RCC 7860 (cell line): ENCODE measurements at regions not wholly inside any gene's neighbourhood (a gene's known extent, or its start where the extent isn't known, plus 50 kb on each side); places are given as distances from the start of the nearest gene placed in this dataset.

Experiments
- DNase-seq: peaks from one replicate; pipeline ENCODE4 v3.0.0-alpha.2; 2015; ENCODE audit warnings: low spot score
- FAIRE-seq: peaks from 2 replicates; lab custom pipeline; 2012; peaks lifted over from hg19 to GRCh38; lab: Jason Lieb, UNC

DNA sequence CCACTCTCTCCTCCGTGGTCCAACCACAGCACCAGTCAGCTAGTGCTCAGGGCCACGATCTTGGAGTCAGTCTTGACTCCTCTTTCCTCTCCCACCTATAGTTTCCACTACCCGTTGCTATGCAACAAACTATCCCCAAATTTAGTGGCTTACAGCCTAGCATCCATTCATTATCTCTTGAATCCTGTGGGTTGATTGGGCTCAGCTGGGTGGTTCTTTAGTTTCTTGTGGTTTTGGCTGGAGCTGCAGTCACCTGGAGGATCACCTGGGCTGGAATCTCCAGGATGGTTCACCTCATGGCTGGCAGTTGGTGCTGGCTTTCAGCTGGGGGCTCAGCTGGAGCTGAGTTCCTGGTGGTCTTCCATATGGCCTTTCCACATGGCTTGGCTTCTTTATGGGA, 149.9 kb downstream of the ASB1 start:
- DNase-seq: no peak
- FAIRE-seq: no peak

DNA sequence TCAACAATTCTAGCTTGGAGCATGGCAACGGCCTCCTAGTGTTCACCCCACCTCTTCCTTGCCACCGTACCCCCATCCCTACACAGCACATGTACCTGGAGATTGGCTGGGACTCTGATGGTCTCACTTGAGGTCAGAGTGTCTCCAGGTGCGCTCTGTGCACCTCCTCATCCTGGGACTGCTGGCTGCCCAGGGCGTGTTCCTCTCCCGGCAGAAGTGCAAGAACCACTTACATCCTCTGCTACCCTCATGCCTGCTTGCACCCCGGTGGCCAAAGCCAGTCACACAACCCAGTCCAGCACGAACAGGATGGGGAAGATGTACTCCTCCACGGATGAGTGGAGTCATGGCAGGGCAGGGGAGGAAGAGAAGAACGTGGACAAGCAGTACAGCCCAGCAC, 151.5 kb downstream of the ASB1 start:
- FAIRE-seq: no peak

GRCh38 chr2:238580486-238580885, 153.8 kb downstream of the ASB1 start:
- no peak for FAIRE-seq
- DNase-seq: no peak

More for the DNA sequence above, 151.5 kb downstream of the ASB1 start:
- no peak for DNase-seq

DNA sequence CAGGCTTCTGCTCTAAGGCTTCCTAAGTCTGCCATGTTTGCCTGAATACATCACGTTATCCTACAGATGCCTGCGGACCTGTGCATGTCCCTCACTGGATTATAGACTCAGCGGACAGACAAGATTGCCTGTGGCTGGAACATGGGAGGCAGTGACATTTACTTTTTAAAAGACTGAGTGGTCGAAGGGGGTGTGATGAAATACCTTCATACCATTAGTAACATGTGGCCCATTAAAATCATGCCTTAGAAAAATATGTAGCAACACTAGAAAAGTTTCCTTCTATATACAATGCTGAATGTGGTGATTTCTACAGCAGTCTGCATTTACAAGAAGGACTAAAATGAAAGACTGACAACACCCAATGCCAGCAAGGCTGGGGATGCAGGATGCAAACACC, 154.4 kb downstream of the ASB1 start:
- DNase-seq (no peak), FAIRE-seq (no peak)

DNA sequence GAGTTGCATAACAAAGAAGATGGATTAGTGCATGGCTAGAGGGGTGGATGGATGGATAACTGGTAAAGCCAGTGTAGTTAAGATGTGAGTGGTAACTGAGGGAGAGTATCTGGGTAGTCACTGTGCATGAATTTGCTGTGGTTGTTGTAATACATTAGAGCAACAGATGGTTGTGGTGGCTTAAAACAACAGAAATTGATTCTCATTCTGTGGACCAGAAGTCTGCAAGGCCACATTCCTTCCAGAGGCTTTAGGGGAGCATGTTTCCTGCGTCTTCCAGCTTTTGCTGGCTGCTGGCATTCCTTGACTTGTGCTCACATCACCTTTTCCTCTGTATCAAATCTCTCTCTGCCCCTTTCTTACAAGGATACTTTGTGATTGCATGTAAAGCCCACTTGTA, 155.4 kb downstream of the ASB1 start:
- DNase-seq: no peak
- no peak for FAIRE-seq

DNA sequence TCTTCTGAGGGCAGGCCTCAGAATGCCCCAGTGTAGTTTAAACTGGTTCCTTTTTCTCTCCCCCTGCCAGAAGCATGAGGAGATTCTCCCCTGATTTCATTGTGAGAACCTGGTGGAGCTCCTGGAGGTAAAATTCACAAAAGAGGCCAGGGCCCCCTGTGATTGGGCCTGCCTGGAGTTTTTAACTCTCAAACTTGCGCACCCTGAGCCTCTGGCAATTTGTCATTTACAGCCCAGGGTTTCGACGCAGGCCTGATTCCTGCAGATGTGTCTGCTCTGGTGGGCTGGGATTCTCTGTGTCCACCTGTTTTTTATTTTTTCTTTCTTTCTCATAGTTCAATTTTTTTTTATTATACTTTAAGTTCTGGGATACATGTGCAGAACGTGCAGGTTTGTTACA, 157.9 kb downstream of the ASB1 start:
- DNase-seq: no peak
- FAIRE-seq: no peak

DNA sequence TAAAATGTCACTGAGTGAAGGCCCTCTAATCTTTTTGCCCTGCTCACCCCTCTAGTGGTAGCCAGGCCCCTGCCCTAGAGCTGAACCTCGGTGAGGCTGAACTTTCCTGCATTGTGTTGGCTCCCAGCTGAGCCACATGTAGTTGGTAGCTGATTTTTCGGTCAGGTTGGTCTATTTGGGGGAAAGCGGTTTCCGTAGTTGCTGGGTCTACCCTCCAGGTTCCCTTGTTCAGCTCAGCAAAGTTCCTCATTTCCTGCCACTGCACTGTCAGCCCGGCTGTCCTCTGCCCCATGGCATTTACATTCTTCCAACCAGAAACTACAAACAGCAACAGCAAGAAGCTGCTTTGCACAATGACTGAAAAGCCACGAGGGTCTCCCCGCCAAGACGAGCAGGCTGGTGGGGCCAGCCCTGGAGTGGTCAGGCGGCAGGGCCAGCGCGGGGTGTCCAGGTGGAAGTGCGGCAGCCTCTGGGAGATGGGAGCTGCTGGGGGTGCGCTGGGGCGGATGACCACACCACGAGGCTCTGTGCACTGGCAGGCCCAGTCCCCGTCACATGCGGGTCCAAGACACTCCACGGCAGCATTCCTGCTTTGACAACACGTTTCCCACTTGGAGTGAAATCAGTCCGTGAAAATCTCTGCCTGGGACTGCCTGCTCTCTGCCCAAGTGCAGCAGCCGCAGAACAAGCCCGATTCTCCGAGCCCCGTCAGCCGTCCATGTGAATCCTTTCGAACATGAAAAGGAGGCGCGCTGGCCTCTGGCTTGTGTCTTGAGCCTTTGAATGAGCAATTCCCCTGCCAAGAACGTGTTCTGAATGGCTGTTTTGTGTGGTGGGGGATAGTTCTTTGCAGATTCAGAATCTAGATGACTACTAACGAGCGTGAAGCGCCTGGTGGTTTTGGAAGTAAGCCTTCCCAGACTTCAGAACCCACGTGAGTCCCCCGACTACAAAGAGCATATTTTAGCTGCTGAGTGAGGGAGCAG, 159.4 kb downstream of the ASB1 start:
- FAIRE-seq: no peak

GRCh38 chr2:238586931-238587775, 160.4 kb downstream of the ASB1 start:
- FAIRE-seq: no peak
- no peak for DNase-seq

More for the DNA sequence above, 159.4 kb downstream of the ASB1 start:
- DNase-seq: no peak

- DNase-seq (no peak), FAIRE-seq (no peak)
Measured at GRCh38 chr2:238587776-238588660, 161.3 kb downstream of the ASB1 start.

GRCh38 chr2:238589591-238590460, 163.1 kb downstream of the ASB1 start:
- no peak for FAIRE-seq
- no peak for DNase-seq

DNA sequence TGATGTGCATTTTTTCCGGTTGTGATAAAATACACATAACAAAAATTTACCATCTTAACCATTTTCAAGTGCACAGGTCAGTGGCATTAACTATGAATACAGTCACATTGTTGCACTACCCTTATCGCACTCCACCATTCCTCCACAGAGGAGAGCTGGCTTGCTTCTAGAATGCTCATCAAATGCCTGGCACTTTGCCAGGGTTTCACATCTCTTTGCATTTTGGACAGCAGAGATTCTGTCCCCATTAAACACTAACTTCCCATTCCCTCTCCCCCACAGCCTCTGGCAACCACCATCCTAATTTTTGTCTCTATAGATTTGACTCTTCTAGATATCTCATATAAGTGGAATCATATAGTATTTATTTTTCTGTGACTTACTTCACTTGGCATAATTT, 165.0 kb downstream of the ASB1 start:
- FAIRE-seq (no peak), DNase-seq (no peak)

GRCh38 chr2:238593236-238593635, 166.5 kb downstream of the ASB1 start:
- DNase-seq (no peak), FAIRE-seq (no peak)

GRCh38 chr2:238593678-238594077, 167.0 kb downstream of the ASB1 start:
- DNase-seq (no peak), FAIRE-seq (no peak)

- FAIRE-seq (no peak), DNase-seq (no peak)
Measured at GRCh38 chr2:238594796-238595749, 168.3 kb downstream of the ASB1 start.

DNA sequence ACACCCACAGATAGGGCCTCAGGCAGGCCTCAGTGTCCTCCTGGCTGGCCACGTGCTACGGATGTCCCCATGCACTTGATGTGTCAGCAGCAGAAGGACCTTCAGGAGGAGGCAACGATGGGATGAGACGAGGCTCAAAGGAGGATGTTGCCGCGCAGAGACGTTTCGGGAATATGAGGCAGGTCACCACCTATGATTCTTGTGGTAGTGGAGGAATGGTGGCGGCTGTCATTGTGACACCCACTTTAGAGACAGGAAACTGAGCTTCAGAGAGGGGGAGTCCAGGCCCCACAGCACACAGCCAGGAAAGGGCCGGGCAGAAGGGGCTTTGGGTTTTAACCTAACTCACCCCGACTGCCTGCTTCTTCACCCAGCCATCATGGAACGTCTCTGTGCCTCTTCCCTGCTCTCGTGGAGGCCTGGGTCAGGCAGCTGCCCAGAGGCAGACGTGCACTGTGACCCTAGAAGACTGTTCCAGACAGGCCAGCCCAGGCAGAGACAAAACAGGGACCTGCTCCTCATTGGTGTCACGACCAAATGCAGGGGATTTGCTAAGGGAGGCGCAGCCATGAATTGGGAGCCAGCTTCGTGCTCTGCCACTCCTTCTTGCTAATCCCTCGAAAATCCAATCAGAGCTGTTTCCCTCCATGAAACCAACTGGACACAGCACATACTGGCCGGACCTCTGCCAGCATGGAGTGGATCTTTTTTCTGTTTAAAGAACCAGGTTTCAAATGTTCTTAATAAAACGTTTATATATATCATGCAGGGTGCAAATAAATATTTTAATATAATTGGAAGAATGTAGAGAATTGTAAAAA, 169.2 kb downstream of the ASB1 start:
- no peak for DNase-seq

DNA sequence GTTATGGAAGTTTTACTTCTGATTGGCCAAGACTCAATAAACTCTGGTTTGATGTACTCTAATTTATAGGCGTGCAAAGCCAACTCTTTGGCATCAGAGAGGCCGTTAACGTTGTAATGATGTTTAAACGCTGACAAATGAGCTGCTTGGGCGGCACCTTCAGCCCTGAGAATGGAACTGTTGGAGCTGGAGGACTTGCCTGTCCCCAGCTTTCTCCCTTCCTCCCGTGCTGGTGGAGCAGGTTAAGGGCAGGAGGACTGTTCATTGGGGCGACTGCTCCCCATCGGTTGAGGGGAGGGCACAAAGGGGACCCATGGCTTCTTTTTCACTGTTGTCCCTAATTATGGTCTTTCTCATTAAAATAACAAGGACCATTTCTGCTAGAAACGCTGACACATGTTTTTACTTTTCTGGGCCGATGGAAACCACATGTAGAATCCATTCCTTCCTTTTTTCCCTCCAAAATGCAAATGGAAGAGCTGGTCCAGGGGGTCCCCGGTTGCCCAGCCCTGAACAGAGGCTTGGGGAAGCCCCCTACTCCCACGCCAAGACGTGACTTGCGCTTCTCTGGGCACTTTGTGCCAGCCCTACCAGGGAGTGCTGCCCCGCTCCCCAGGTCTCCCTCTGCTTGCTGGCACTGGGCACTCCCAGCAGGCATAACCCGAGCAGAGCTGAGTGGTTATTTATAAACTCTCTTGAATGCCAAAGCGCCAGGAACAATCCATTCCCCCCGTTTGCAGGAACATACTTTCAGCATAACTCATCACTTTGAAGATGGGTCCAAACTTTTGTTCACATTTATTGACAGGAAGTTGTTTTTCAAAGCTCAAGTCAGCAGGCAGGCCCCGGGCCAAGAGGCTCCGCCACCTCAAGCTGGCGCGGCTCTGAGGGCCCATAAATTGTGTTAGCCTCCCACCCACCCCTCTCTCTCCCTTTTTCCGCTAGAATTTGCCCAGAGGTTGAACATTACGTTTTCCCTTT, 170.1 kb downstream of the ASB1 start:
- FAIRE-seq: no peak
- peak; percentile 59 for DNase-seq

More for the DNA sequence above, 169.2 kb downstream of the ASB1 start:
- FAIRE-seq: no peak
